Sigmoid colon (tissue), 6 donors: ENCODE measurements at regions not wholly inside any gene's neighbourhood (a gene's known extent, or its start where the extent isn't known, plus 50 kb on each side); places are given as distances from the start of the nearest gene placed in this dataset.

Source experiments
- DNase-seq: peaks from one replicate; pipeline ENCODE4 v3.0.0-alpha.2; 2019
- H3K27ac ChIP-seq, 4 donors: fragments of 200-600 bp; sonication (generic); one replicate each; pipeline ENCODE4 v1.5.1; 2016 to 2019; ENCODE audit warnings: mild to moderate bottlenecking in 1 of 4
- H3K27me3 ChIP-seq, 3 donors: fragments of 200-600 bp; sonication (generic); one replicate each; pipeline ENCODE4 v1.5.1; 2019; ENCODE audit warnings: mild to moderate bottlenecking in 1 of 3
- H3K36me3 ChIP-seq, 4 donors: fragments of 200-600 bp; sonication (generic); one replicate each; pipeline ENCODE4 v1.5.1; 2016 to 2019
- H3K4me1 ChIP-seq, 4 donors: fragments of 200-600 bp; sonication (generic); one replicate each; pipeline ENCODE4 v1.5.1; 2017 to 2019
- H3K4me3 ChIP-seq, 4 donors: fragments of 200-600 bp; sonication (generic); one replicate each; pipeline ENCODE4 v1.5.1; 2017 to 2019; ENCODE audit warnings: mild to moderate bottlenecking in 2 of 4, moderate library complexity in 1 of 4
- H3K9me3 ChIP-seq, 4 donors: fragments of 200-600 bp in 3 of 4; sonication (generic) in 3 of 4; one replicate each; pipeline versions ENCODE4 v1.5.1 to v1.6.1; 2013 to 2019
- CTCF ChIP-seq, 4 experiments: fragments of 450-650 bp in 3 of 4; fragments of 200-600 bp in 1 of 4; IDR thresholded peaks; one replicate each; pipeline ENCODE4 v1.5.1; 2016 to 2019; ENCODE audit warnings: antibody characterized with exemption in 4 of 4, mild to moderate bottlenecking in 3 of 4, moderate library complexity in 2 of 4
- EP300 ChIP-seq, 4 donors: sonication (generic); formaldehyde crosslinking; IDR thresholded peaks; one replicate each; pipeline ENCODE4 v1.6.1; 2017; ENCODE audit warnings: antibody characterized with exemption in 4 of 4
- POLR2A ChIP-seq, 2 donors: fragments of 450-650 bp; IDR thresholded peaks; one replicate each; pipeline ENCODE4 v1.6.1; 2016; ENCODE audit warnings: antibody characterized with exemption in 2 of 2, mild to moderate bottlenecking in 2 of 2, moderate library complexity in 2 of 2
- POLR2AphosphoS5 ChIP-seq, 4 donors: sonication (generic); formaldehyde crosslinking; IDR thresholded peaks; one replicate each; pipeline ENCODE4 v1.6.1; 2017; ENCODE audit warnings: antibody characterized with exemption in 4 of 4
- WGBS, 2 donors: extraction: QIAGEN DNeasy Blood & Tissue Kit; methylation state at CpG; one replicate each; pipeline ENCODE4 v1.1.7; 2013; 5-methylcytosine and 5-hydroxymethylcytosine counted together
- intact Hi-C: fragments of 100-400 bp; cut with DNase I; formaldehyde crosslinking; loops from one replicate; pipeline ENCODE4 v1.15.1; 2023
- donor health status: healthy with polysubstance abuse.
- donor health status: healthy.

GRCh38 chr14:49106741-49107667 lies 479.2 kb downstream of the RPS29 start:
- intact Hi-C loops: no loop called here
- TF ChIP-seq EP300 (IDR thresholded peaks at IDR 0.05) (no peak), CTCF (IDR thresholded peaks at IDR 0.05) (no peak), POLR2AphosphoS5 (IDR thresholded peaks at IDR 0.05) (no peak), POLR2A (IDR thresholded peaks at IDR 0.05) (no peak)
- DNase-seq: no peak
- H3K4me1 ChIP-seq: no peaks in the 10 kb centered on the region
- H3K4me3 ChIP-seq: no peak overlapping the region
- WGBS, 2 donors: 36 to 53% methylated on average over 8 of the region's 8 CpGs
- no peak overlapping the region for H3K27ac ChIP-seq
- H3K27me3 ChIP-seq: no peaks in the 10 kb centered on the region
- no peaks in the 10 kb centered on the region for H3K36me3 ChIP-seq
- no peaks in the 10 kb centered on the region for H3K9me3 ChIP-seq

GRCh38 chr14:49105956-49106355 lies 480.2 kb downstream of the RPS29 start:
- intact Hi-C loops: no loop called here
- no peak for DNase-seq
- 40 to 70% methylated on average over 1 of the region's 1 CpG for WGBS, 2 donors

GRCh38 chr14:49105512-49105911 lies 480.7 kb downstream of the RPS29 start:
- intact Hi-C loops: no loop called here
- WGBS, 2 donors: 92 to 93% methylated on average over 4 of the region's 4 CpGs
- no peak overlapping the region for H3K27ac ChIP-seq
- no peak overlapping the region for H3K4me3 ChIP-seq
- H3K27me3 ChIP-seq: no peaks in the 10 kb centered on the region
- no peaks in the 10 kb centered on the region for H3K9me3 ChIP-seq
- no peaks in the 10 kb centered on the region for H3K4me1 ChIP-seq
- DNase-seq: no peak
- H3K36me3 ChIP-seq: no peaks in the 10 kb centered on the region
- no peak for TF ChIP-seq EP300 (IDR thresholded peaks at IDR 0.05)
- TF ChIP-seq POLR2AphosphoS5 (IDR thresholded peaks at IDR 0.05): no peak
- TF ChIP-seq CTCF (IDR thresholded peaks at IDR 0.05): no peak
- TF ChIP-seq POLR2A (IDR thresholded peaks at IDR 0.05): no peak

More at GRCh38 chr14:49105956-49106355, 480.2 kb downstream of the RPS29 start:
- Histone ChIP-seq H3K27ac (no peak overlapping the region), H3K36me3 (no peaks in the 10 kb centered on the region), H3K9me3 (no peaks in the 10 kb centered on the region), H3K27me3 (no peaks in the 10 kb centered on the region), H3K4me3 (no peak overlapping the region), H3K4me1 (no peaks in the 10 kb centered on the region)
- TF ChIP-seq POLR2A (IDR thresholded peaks at IDR 0.05) (no peak), CTCF (IDR thresholded peaks at IDR 0.05) (no peak)

GRCh38 chr14:49092345-49092744 lies 493.8 kb downstream of the RPS29 start:
- Histone ChIP-seq H3K4me1 (peaks cover 0 to 5% (median 0%) of the 10 kb centered on the region in 4 donors), H3K27ac (no peak overlapping the region), H3K9me3 (no peaks in the 10 kb centered on the region), H3K27me3 (no peaks in the 10 kb centered on the region), H3K4me3 (no peak overlapping the region), H3K36me3 (no peaks in the 10 kb centered on the region)
- WGBS, 2 donors: 77 to 79% methylated on average over 1 of the region's 1 CpG
- no peak for TF ChIP-seq CTCF (IDR thresholded peaks at IDR 0.05)
- no peak for TF ChIP-seq POLR2AphosphoS5 (IDR thresholded peaks at IDR 0.05)
- no peak for TF ChIP-seq POLR2A (IDR thresholded peaks at IDR 0.05)
- TF ChIP-seq EP300 (IDR thresholded peaks at IDR 0.05): no peak
- DNase-seq: no peak
- intact Hi-C loops: no loop called here
